ENCODE measurements at regions not wholly inside any gene's neighbourhood (a gene's known extent, or its start where the extent isn't known, plus 50 kb on each side); places are given as distances from the start of the nearest gene placed in this dataset.

GRCh38 chr18:71913641-71914040 is 630.5 kb downstream of the CBLN2 start:
- ATAC-seq (ENCODE audit: low FRiP score): no peak
- intact Hi-C loops (cut with DNase I): no loop called here
- Histone ChIP-seq H3K4me1 (ENCODE audit: control insufficient read depth in 1 of 2, insufficient read depth in 2 of 2, low read length in 2 of 2) (no peaks in the 10 kb centered on the region), H3K4me3 (ENCODE audit: low read length in 2 of 2) (no peak overlapping the region), H3K9me3 (ENCODE audit: control insufficient read depth, low read length) (no peaks in the 10 kb centered on the region), H3K27ac (ENCODE audit: low read depth in 1 of 2, low read length in 2 of 2) (no peak overlapping the region), H3K36me3 (ENCODE audit: control insufficient read depth in 1 of 2, insufficient read depth in 2 of 2, low read length in 1 of 2) (no peaks in the 10 kb centered on the region), H3K27me3 (ENCODE audit: control insufficient read depth in 1 of 2, insufficient read depth in 2 of 2, low read length in 1 of 2) (no peaks in the 10 kb centered on the region)
- DNase-seq: no peak
- WGBS, 2 donors: 90 to 97% methylated on average over 1 of the region's 1 CpG

GRCh38 chr18:71902482-71902881 is 641.7 kb downstream of the CBLN2 start:
- Histone ChIP-seq H3K4me1 (ENCODE audit: control insufficient read depth in 1 of 2, insufficient read depth in 2 of 2, low read length in 2 of 2) (no peaks in the 10 kb centered on the region), H3K9me3 (ENCODE audit: control insufficient read depth, low read length) (no peaks in the 10 kb centered on the region), H3K4me3 (ENCODE audit: low read length in 2 of 2) (no peak overlapping the region), H3K27me3 (ENCODE audit: control insufficient read depth in 1 of 2, insufficient read depth in 2 of 2, low read length in 1 of 2) (peaks cover 0 to 5% of the 10 kb centered on the region in 2 donors), H3K36me3 (ENCODE audit: control insufficient read depth in 1 of 2, insufficient read depth in 2 of 2, low read length in 1 of 2) (no peaks in the 10 kb centered on the region), H3K27ac (ENCODE audit: low read depth in 1 of 2, low read length in 2 of 2) (no peak overlapping the region)
- 29 to 37% methylated on average over 1 of the region's 1 CpG for WGBS, 2 donors
- DNase-seq (no peak), ATAC-seq (ENCODE audit: low FRiP score) (no peak)
- intact Hi-C loops (cut with DNase I): no loop called here

- Histone ChIP-seq H3K9me3 (ENCODE audit: control insufficient read depth, low read length) (no peaks in the 10 kb centered on the region), H3K27me3 (ENCODE audit: control insufficient read depth in 1 of 2, insufficient read depth in 2 of 2, low read length in 1 of 2) (peaks cover 0 to 5% of the 10 kb centered on the region in 2 donors), H3K4me1 (ENCODE audit: control insufficient read depth in 1 of 2, insufficient read depth in 2 of 2, low read length in 2 of 2) (no peaks in the 10 kb centered on the region), H3K36me3 (ENCODE audit: control insufficient read depth in 1 of 2, insufficient read depth in 2 of 2, low read length in 1 of 2) (no peaks in the 10 kb centered on the region), H3K4me3 (ENCODE audit: low read length in 2 of 2) (no peak overlapping the region), H3K27ac (ENCODE audit: low read depth in 1 of 2, low read length in 2 of 2) (no peak overlapping the region)
- ATAC-seq (ENCODE audit: low FRiP score): no peak
- no peak for DNase-seq
- WGBS, 2 donors: 56 to 61% methylated on average over 8 of the region's 8 CpGs
- intact Hi-C loops (cut with DNase I): no loop called here
These were observed 644.3 kb downstream of the CBLN2 start for GRCh38 chr18:71899707-71900472.

GRCh38 chr18:71899183-71899582 is 645.0 kb downstream of the CBLN2 start:
- DNase-seq (no peak), ATAC-seq (ENCODE audit: low FRiP score) (no peak)
- Histone ChIP-seq H3K4me3 (ENCODE audit: low read length in 2 of 2) (no peak overlapping the region), H3K36me3 (ENCODE audit: control insufficient read depth in 1 of 2, insufficient read depth in 2 of 2, low read length in 1 of 2) (no peaks in the 10 kb centered on the region), H3K27me3 (ENCODE audit: control insufficient read depth in 1 of 2, insufficient read depth in 2 of 2, low read length in 1 of 2) (peaks cover 0 to 5% of the 10 kb centered on the region in 2 donors), H3K4me1 (ENCODE audit: control insufficient read depth in 1 of 2, insufficient read depth in 2 of 2, low read length in 2 of 2) (no peaks in the 10 kb centered on the region), H3K9me3 (ENCODE audit: control insufficient read depth, low read length) (no peaks in the 10 kb centered on the region), H3K27ac (ENCODE audit: low read depth in 1 of 2, low read length in 2 of 2) (no peak overlapping the region)
- 69 to 84% methylated on average over 6 of the region's 6 CpGs for WGBS, 2 donors
- intact Hi-C loops (cut with DNase I): no loop called here

GRCh38 chr18:71887509-71887908 is 656.6 kb downstream of the CBLN2 start:
- 77 to 81% methylated on average over 1 of the region's 1 CpG for WGBS, 2 donors
- no peak overlapping the region for H3K27ac ChIP-seq (ENCODE audit: low read depth in 1 of 2, low read length in 2 of 2)
- no peaks in the 10 kb centered on the region for H3K27me3 ChIP-seq (ENCODE audit: control insufficient read depth in 1 of 2, insufficient read depth in 2 of 2, low read length in 1 of 2)
- no peak for ATAC-seq (ENCODE audit: low FRiP score)
- H3K36me3 ChIP-seq (ENCODE audit: control insufficient read depth in 1 of 2, insufficient read depth in 2 of 2, low read length in 1 of 2): no peaks in the 10 kb centered on the region
- no peaks in the 10 kb centered on the region for H3K4me1 ChIP-seq (ENCODE audit: control insufficient read depth in 1 of 2, insufficient read depth in 2 of 2, low read length in 2 of 2)
- H3K4me3 ChIP-seq (ENCODE audit: low read length in 2 of 2): no peak overlapping the region
- DNase-seq: no peak
- intact Hi-C loops (cut with DNase I): no loop called here
- peaks cover 3% of the 10 kb centered on the region for H3K9me3 ChIP-seq (ENCODE audit: control insufficient read depth, low read length)

- 84 to 87% methylated on average over 4 of the region's 4 CpGs for WGBS, 2 donors
- intact Hi-C loops (cut with DNase I): no loop called here
- no peak for ATAC-seq (ENCODE audit: low FRiP score)
- H3K27ac ChIP-seq (ENCODE audit: low read depth in 1 of 2, low read length in 2 of 2): no peak overlapping the region
- no peak overlapping the region for H3K4me3 ChIP-seq (ENCODE audit: low read length in 2 of 2)
- no peaks in the 10 kb centered on the region for H3K36me3 ChIP-seq (ENCODE audit: control insufficient read depth in 1 of 2, insufficient read depth in 2 of 2, low read length in 1 of 2)
- H3K9me3 ChIP-seq (ENCODE audit: control insufficient read depth, low read length): no peaks in the 10 kb centered on the region
- H3K27me3 ChIP-seq (ENCODE audit: control insufficient read depth in 1 of 2, insufficient read depth in 2 of 2, low read length in 1 of 2): no peaks in the 10 kb centered on the region
- no peak for DNase-seq
- H3K4me1 ChIP-seq (ENCODE audit: control insufficient read depth in 1 of 2, insufficient read depth in 2 of 2, low read length in 2 of 2): no peaks in the 10 kb centered on the region
These were observed 665.9 kb downstream of the CBLN2 start for GRCh38 chr18:71878226-71878625.

- H3K4me3 ChIP-seq (ENCODE audit: low read length in 2 of 2): no peak overlapping the region
- WGBS, 2 donors: 92% methylated on average over 4 of the region's 4 CpGs
- ATAC-seq (ENCODE audit: low FRiP score): no peak
- intact Hi-C loops (cut with DNase I): no loop called here
- H3K27ac ChIP-seq (ENCODE audit: low read depth in 1 of 2, low read length in 2 of 2): no peak overlapping the region
- no peaks in the 10 kb centered on the region for H3K9me3 ChIP-seq (ENCODE audit: control insufficient read depth, low read length)
- H3K27me3 ChIP-seq (ENCODE audit: control insufficient read depth in 1 of 2, insufficient read depth in 2 of 2, low read length in 1 of 2): no peaks in the 10 kb centered on the region
- no peaks in the 10 kb centered on the region for H3K4me1 ChIP-seq (ENCODE audit: control insufficient read depth in 1 of 2, insufficient read depth in 2 of 2, low read length in 2 of 2)
- no peaks in the 10 kb centered on the region for H3K36me3 ChIP-seq (ENCODE audit: control insufficient read depth in 1 of 2, insufficient read depth in 2 of 2, low read length in 1 of 2)
- no peak for DNase-seq
These were observed 670.4 kb downstream of the CBLN2 start for GRCh38 chr18:71873695-71874094.

- whole genome bisulfite sequencing, 2 donors: 90 to 92% methylated on average over 5 of the region's 5 CpGs
- DNase-seq (no peak), ATAC-seq (ENCODE audit: low FRiP score) (no peak)
- intact Hi-C loops (cut with DNase I): no loop called here
- Histone ChIP-seq H3K4me3 (ENCODE audit: low read length in 2 of 2) (no peak overlapping the region), H3K4me1 (ENCODE audit: control insufficient read depth in 1 of 2, insufficient read depth in 2 of 2, low read length in 2 of 2) (no peaks in the 10 kb centered on the region), H3K27me3 (ENCODE audit: control insufficient read depth in 1 of 2, insufficient read depth in 2 of 2, low read length in 1 of 2) (no peaks in the 10 kb centered on the region), H3K36me3 (ENCODE audit: control insufficient read depth in 1 of 2, insufficient read depth in 2 of 2, low read length in 1 of 2) (no peaks in the 10 kb centered on the region), H3K9me3 (ENCODE audit: control insufficient read depth, low read length) (no peaks in the 10 kb centered on the region), H3K27ac (ENCODE audit: low read depth in 1 of 2, low read length in 2 of 2) (no peak overlapping the region)
These were observed 678.3 kb downstream of the CBLN2 start for GRCh38 chr18:71865888-71866287.

GRCh38 chr18:71850602-71851001 is 693.5 kb downstream of the CBLN2 start:
- Histone ChIP-seq H3K36me3 (ENCODE audit: control insufficient read depth in 1 of 2, insufficient read depth in 2 of 2, low read length in 1 of 2) (no peaks in the 10 kb centered on the region), H3K27ac (ENCODE audit: low read depth in 1 of 2, low read length in 2 of 2) (no peak overlapping the region), H3K9me3 (ENCODE audit: control insufficient read depth, low read length) (no peaks in the 10 kb centered on the region), H3K27me3 (ENCODE audit: control insufficient read depth in 1 of 2, insufficient read depth in 2 of 2, low read length in 1 of 2) (no peaks in the 10 kb centered on the region), H3K4me1 (ENCODE audit: control insufficient read depth in 1 of 2, insufficient read depth in 2 of 2, low read length in 2 of 2) (no peaks in the 10 kb centered on the region), H3K4me3 (ENCODE audit: low read length in 2 of 2) (no peak overlapping the region)
- intact Hi-C loops (cut with DNase I): no loop called here
- WGBS, 2 donors: 83 to 85% methylated on average over 1 of the region's 1 CpG
- DNase-seq: no peak
- ATAC-seq (ENCODE audit: low FRiP score): no peak

Data from aorta (tissue), 5 donors.